ENCODE measurements at regions not wholly inside any gene's neighbourhood (a gene's known extent, or its start where the extent isn't known, plus 50 kb on each side); places are given as distances from the start of the nearest gene placed in this dataset.
"Not testable (repeated sequence)": the region's sequence is repeated elsewhere in the genome, so short reads cannot be mapped to it uniquely, and the experiment has no call there.

- H3K4me1 ChIP-seq (ENCODE audit: insufficient read depth), result no peaks in the 10 kb centered on the region
- TF ChIP-seq EZH2phosphoT487 (IDR thresholded peaks at IDR 0.05; ENCODE audit: insufficient read depth, low read depth) (no peak), EZH2 (IDR thresholded peaks at IDR 0.05; ENCODE audit: insufficient read depth, poor library complexity, severe bottlenecking) (no peak)
- in situ Hi-C loops (cut with MboI), result no loop called here
- no peak overlapping the region for H3K4me2 ChIP-seq (ENCODE audit: unreplicated experiment)
- no peak for DNase-seq
- no peak overlapping the region for H3K4me3 ChIP-seq
- no peak overlapping the region for H3K9ac ChIP-seq
- H4K20me1 ChIP-seq (ENCODE audit: insufficient read depth), result no peaks in the 10 kb centered on the region
- H3F3A ChIP-seq (ENCODE audit: insufficient read depth), result no peaks in the 10 kb centered on the region
- H3K9me2 ChIP-seq (ENCODE audit: insufficient read depth), result no peaks in the 10 kb centered on the region
- no peaks in the 10 kb centered on the region for H3K36me3 ChIP-seq (ENCODE audit: low read depth)
- no peaks in the 10 kb centered on the region for H3K9me3 ChIP-seq (ENCODE audit: low read depth)
- no peaks in the 10 kb centered on the region for H3K79me2 ChIP-seq (ENCODE audit: insufficient read depth)
- no peak overlapping the region for H3K27ac ChIP-seq
- 86 to 92% methylated on average over 7 to 27 of the region's 27 CpGs for WGBS, 2 experiments (ENCODE audit: low coverage in 1 of 2, low lambda C conversion rate in 2 of 2, missing lambda C conversion rate in 2 of 2)
- no peaks in the 10 kb centered on the region for H3K27me3 ChIP-seq (replicated peaks; ENCODE audit: insufficient read depth)
- H2AFZ ChIP-seq, result no peak overlapping the region
Measured at GRCh38 chr13:67914535-67914934, 684.4 kb upstream of the PCDH9 start.

DNA sequence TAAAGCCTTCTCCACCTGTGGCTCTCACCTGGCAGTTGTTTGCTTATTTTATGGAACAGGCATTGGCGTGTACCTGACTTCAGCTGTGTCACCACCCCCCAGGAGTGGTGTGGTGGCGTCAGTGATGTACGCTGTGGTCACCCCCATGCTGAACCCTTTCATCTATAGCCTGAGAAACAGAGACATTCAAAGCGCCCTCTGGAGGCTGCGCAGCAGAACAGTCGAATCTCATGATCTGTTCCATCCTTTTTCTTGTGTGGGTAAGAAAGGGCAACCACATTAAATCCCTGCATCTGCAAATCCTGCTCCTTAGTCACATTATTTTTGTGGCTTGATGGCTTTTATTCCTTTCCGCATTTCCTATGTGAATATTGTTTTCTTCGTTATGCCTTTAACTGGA, 672.8 kb upstream of the PCDH9 start:
- H3K9me2 ChIP-seq (ENCODE audit: insufficient read depth); H2AFZ ChIP-seq; H3K27ac ChIP-seq; H4K20me1 ChIP-seq (ENCODE audit: insufficient read depth); H3K27me3 ChIP-seq (replicated peaks; ENCODE audit: insufficient read depth); H3K4me3 ChIP-seq; in situ Hi-C loops (cut with MboI); H3F3A ChIP-seq (ENCODE audit: insufficient read depth); H3K4me2 ChIP-seq (ENCODE audit: unreplicated experiment); H3K9me3 ChIP-seq (ENCODE audit: low read depth); H3K4me1 ChIP-seq (ENCODE audit: insufficient read depth); DNase-seq; H3K79me2 ChIP-seq (ENCODE audit: insufficient read depth); H3K9ac ChIP-seq; H3K36me3 ChIP-seq (ENCODE audit: low read depth): not testable (repeated sequence)
- WGBS, 2 experiments (ENCODE audit: low coverage in 1 of 2, low lambda C conversion rate in 2 of 2, missing lambda C conversion rate in 2 of 2), result 47 to 49% methylated on average over 8 of the region's 8 CpGs

GRCh38 chr13:67880916-67881315, 650.8 kb upstream of the PCDH9 start:
- Histone ChIP-seq H3F3A (ENCODE audit: insufficient read depth) (no peaks in the 10 kb centered on the region), H2AFZ (no peak overlapping the region), H4K20me1 (ENCODE audit: insufficient read depth) (no peaks in the 10 kb centered on the region), H3K4me2 (ENCODE audit: unreplicated experiment) (no peak overlapping the region), H3K36me3 (ENCODE audit: low read depth) (no peaks in the 10 kb centered on the region), H3K4me3 (no peak overlapping the region), H3K27ac (no peak overlapping the region), H3K79me2 (ENCODE audit: insufficient read depth) (no peaks in the 10 kb centered on the region), H3K9me3 (ENCODE audit: low read depth) (no peaks in the 10 kb centered on the region), H3K9me2 (ENCODE audit: insufficient read depth) (no peaks in the 10 kb centered on the region), H3K9ac (no peak overlapping the region), H3K27me3 (replicated peaks; ENCODE audit: insufficient read depth) (no peaks in the 10 kb centered on the region), H3K4me1 (ENCODE audit: insufficient read depth) (no peaks in the 10 kb centered on the region)
- in situ Hi-C loops (cut with MboI), result loop anchor here (10.0 kb wide), 1 partner anchor 56 kb away; no protein-coding TSS in a partner anchor
- TF ChIP-seq EZH2phosphoT487 (IDR thresholded peaks at IDR 0.05; ENCODE audit: insufficient read depth, low read depth) (no peak), EZH2 (IDR thresholded peaks at IDR 0.05; ENCODE audit: insufficient read depth, poor library complexity, severe bottlenecking) (no peak)
- WGBS, 2 experiments (ENCODE audit: low coverage in 1 of 2, low lambda C conversion rate in 2 of 2, missing lambda C conversion rate in 2 of 2), result 27 to 36% methylated on average over 1 of the region's 1 CpG
- no peak for DNase-seq

DNA sequence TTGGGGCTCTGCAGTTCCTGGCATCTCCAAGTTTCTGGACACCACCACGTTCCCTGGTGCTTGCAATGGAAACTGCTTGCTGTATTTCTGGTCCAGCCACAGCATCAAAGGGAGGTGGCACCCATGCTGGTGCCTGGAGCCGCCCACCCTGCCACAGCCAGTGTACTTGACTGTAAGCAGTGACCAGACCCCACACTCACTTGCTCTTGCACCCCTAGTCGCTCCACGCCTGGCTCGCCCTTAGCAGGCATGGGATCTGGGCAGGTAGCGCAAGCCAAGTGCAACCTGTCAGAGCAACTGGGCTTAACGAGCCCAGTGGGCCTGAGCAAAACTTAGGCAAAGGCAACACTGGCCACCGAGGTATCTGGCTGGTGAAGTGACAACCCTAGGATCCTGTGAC, 648.2 kb upstream of the PCDH9 start:
- 40 to 43% methylated on average over 8 of the region's 8 CpGs for WGBS, 2 experiments (ENCODE audit: low coverage in 1 of 2, low lambda C conversion rate in 2 of 2, missing lambda C conversion rate in 2 of 2)
- H3K9ac ChIP-seq, result no peak overlapping the region
- DNase-seq, result no peak

DNA sequence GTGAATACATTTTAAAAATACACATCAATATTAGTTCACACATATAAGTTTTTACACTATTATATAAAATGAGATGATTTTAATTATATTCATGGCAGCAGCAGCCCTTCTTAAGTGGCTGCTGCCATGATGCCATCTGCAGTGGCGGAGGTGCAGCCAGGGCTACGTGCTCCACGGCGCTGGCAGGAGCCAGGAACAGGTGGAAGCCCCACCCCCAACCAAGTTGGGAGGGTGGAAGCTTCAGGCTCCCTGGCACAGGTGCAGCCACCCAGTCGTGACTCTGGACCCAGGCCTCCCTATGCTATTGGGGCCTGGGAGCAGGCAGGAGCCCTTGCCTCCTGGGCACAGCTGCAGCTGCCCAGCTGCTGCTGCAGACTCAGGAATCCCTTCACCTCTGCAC, 646.9 kb upstream of the PCDH9 start:
- H3K9me3 ChIP-seq (ENCODE audit: low read depth), result no peaks in the 10 kb centered on the region
- no peaks in the 10 kb centered on the region for H3K4me1 ChIP-seq (ENCODE audit: insufficient read depth)
- H3K9me2 ChIP-seq (ENCODE audit: insufficient read depth), result no peaks in the 10 kb centered on the region
- in situ Hi-C loops (cut with MboI), result no loop called here
- H3K4me2 ChIP-seq (ENCODE audit: unreplicated experiment), result no peak overlapping the region
- H3K27ac ChIP-seq, result no peak overlapping the region
- WGBS, 2 experiments (ENCODE audit: low coverage in 1 of 2, low lambda C conversion rate in 2 of 2, missing lambda C conversion rate in 2 of 2), result 49 to 61% methylated on average over 4 to 5 of the region's 5 CpGs
- no peak for DNase-seq
- H2AFZ ChIP-seq, result no peak overlapping the region
- no peaks in the 10 kb centered on the region for H3F3A ChIP-seq (ENCODE audit: insufficient read depth)
- H4K20me1 ChIP-seq (ENCODE audit: insufficient read depth), result no peaks in the 10 kb centered on the region
- no peaks in the 10 kb centered on the region for H3K27me3 ChIP-seq (replicated peaks; ENCODE audit: insufficient read depth)
- H3K9ac ChIP-seq, result no peak overlapping the region
- no peaks in the 10 kb centered on the region for H3K36me3 ChIP-seq (ENCODE audit: low read depth)
- TF ChIP-seq EZH2phosphoT487 (IDR thresholded peaks at IDR 0.05; ENCODE audit: insufficient read depth, low read depth) (no peak), EZH2 (IDR thresholded peaks at IDR 0.05; ENCODE audit: insufficient read depth, poor library complexity, severe bottlenecking) (no peak)
- H3K79me2 ChIP-seq (ENCODE audit: insufficient read depth), result no peaks in the 10 kb centered on the region
- H3K4me3 ChIP-seq, result no peak overlapping the region

More for the DNA sequence above, 648.2 kb upstream of the PCDH9 start:
- Histone ChIP-seq H3K27ac (no peak overlapping the region), H3K9me2 (ENCODE audit: insufficient read depth) (no peaks in the 10 kb centered on the region), H3K36me3 (ENCODE audit: low read depth) (no peaks in the 10 kb centered on the region), H2AFZ (no peak overlapping the region), H3K27me3 (replicated peaks; ENCODE audit: insufficient read depth) (no peaks in the 10 kb centered on the region), H3K4me2 (ENCODE audit: unreplicated experiment) (no peak overlapping the region), H3K9me3 (ENCODE audit: low read depth) (no peaks in the 10 kb centered on the region), H3K4me3 (no peak overlapping the region), H4K20me1 (ENCODE audit: insufficient read depth) (no peaks in the 10 kb centered on the region), H3K4me1 (ENCODE audit: insufficient read depth) (no peaks in the 10 kb centered on the region), H3K79me2 (ENCODE audit: insufficient read depth) (no peaks in the 10 kb centered on the region), H3F3A (ENCODE audit: insufficient read depth) (no peaks in the 10 kb centered on the region)
- no peak for TF ChIP-seq EZH2phosphoT487 (IDR thresholded peaks at IDR 0.05; ENCODE audit: insufficient read depth, low read depth)
- no peak for TF ChIP-seq EZH2 (IDR thresholded peaks at IDR 0.05; ENCODE audit: insufficient read depth, poor library complexity, severe bottlenecking)
- in situ Hi-C loops (cut with MboI), result no loop called here

Measured in GM23248 (cell line).